Neural progenitor cell (in vitro differentiated cells): ENCODE measurements at regions not wholly inside any gene's neighbourhood (a gene's known extent, or its start where the extent isn't known, plus 50 kb on each side); places are given as distances from the start of the nearest gene placed in this dataset.

ENCODE experiments used
- EZH2 ChIP-seq: fragments of 200-600 bp; sonication (generic); IDR thresholded peaks from 2 replicates; pipeline ENCODE4 v1.6.1; 2017; ENCODE audit warnings: antibody characterized with exemption, mild to moderate bottlenecking, moderate library complexity
- EZH2phosphoT487 ChIP-seq: fragments of 200-600 bp; sonication (generic); IDR thresholded peaks from 2 replicates; pipeline ENCODE4 v1.6.1; 2017; ENCODE audit warnings: antibody characterized with exemption
- TF ChIP-seq, protein P1 (sequence below): fragments of 200-600 bp; sonication (generic); IDR thresholded peaks from 2 replicates; pipeline ENCODE4 v1.5.1; 2017; ENCODE audit warnings: antibody characterized with exemption, mild to moderate bottlenecking

DNA sequence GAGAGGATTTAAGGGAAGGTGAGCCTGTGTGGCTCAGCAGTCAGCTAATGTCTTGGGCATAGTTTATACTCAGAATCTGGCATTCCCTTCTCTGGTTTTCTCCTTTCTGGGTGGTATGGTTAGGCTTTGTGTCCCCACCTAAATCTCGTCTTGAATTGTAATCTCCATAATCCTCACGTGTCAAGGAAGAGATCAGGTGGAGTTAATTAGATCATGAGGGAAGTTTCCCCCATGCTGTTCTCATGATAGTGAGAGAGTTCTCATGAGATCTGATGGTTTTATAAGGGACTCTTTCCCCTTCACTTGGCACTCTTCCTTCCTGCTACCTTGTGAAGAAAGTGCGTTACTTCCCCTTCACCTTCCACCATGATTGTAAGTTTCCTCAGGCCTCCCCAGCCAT is 169.8 kb upstream of the PELI2 start:
- TF ChIP-seq EZH2phosphoT487 = peak; percentile 61
- TF ChIP-seq, protein P1, sequence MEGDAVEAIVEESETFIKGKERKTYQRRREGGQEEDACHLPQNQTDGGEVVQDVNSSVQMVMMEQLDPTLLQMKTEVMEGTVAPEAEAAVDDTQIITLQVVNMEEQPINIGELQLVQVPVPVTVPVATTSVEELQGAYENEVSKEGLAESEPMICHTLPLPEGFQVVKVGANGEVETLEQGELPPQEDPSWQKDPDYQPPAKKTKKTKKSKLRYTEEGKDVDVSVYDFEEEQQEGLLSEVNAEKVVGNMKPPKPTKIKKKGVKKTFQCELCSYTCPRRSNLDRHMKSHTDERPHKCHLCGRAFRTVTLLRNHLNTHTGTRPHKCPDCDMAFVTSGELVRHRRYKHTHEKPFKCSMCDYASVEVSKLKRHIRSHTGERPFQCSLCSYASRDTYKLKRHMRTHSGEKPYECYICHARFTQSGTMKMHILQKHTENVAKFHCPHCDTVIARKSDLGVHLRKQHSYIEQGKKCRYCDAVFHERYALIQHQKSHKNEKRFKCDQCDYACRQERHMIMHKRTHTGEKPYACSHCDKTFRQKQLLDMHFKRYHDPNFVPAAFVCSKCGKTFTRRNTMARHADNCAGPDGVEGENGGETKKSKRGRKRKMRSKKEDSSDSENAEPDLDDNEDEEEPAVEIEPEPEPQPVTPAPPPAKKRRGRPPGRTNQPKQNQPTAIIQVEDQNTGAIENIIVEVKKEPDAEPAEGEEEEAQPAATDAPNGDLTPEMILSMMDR = no peak
- TF ChIP-seq EZH2 = no peak
